ENCODE measurements at regions not wholly inside any gene's neighbourhood (a gene's known extent, or its start where the extent isn't known, plus 50 kb on each side); places are given as distances from the start of the nearest gene placed in this dataset.

DNA sequence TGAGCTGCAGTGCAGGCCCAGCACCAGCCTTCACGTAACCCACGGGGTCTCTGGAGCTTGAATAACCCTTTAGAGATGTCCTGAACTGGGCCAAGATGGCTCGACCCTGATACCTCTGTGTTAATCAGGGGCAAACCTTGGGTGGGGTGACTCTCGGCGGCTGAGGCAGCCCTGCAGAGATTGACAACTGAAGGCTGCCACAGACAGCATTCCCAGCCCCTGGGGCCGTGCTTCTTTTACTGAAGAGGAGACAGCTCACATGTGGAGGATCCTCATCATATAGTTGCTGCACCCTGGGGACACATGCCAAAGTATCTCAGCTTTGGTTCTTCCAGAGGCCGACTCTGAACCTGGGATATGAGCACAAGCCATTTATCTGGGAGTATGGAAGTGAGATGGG is 57.3 kb upstream of the PTGFRN start:
- no peaks in the 10 kb centered on the region for H3K9me3 ChIP-seq (ENCODE audit: control insufficient read depth in 1 of 2, insufficient read depth in 1 of 2, low read length in 2 of 2)
- no peak for TF ChIP-seq CTCF (IDR thresholded peaks at IDR 0.05)
- no peak for ATAC-seq (ENCODE audit: poor library complexity)
- Mint-ChIP-seq H3K27ac (no peak overlapping the region), H3K9me3 (no peaks in the 10 kb centered on the region), H3K4me1 (ENCODE audit: low read depth) (peaks cover 29% of the 10 kb centered on the region), H3K27me3 (no peaks in the 10 kb centered on the region), H3K36me3 (ENCODE audit: low read depth) (no peaks in the 10 kb centered on the region), H3K4me3 (no peak overlapping the region)
- intact Hi-C loops (cut with DNase I, micrococcal nuclease) = no loop called here
- no peaks in the 10 kb centered on the region for H3K36me3 ChIP-seq (ENCODE audit: insufficient read depth, low read length)
- H3K4me1 ChIP-seq (ENCODE audit: insufficient read depth, low read length) = peaks cover 10% of the 10 kb centered on the region
- H3K27ac ChIP-seq (ENCODE audit: low read depth in 1 of 2, low read length in 2 of 2) = no peak overlapping the region
- H3K27me3 ChIP-seq (ENCODE audit: control insufficient read depth in 1 of 2, insufficient read depth in 2 of 2, low read length in 2 of 2) = no peaks in the 10 kb centered on the region
- no peak for DNase-seq
- H3K4me3 ChIP-seq (ENCODE audit: low read length) = no peak overlapping the region
- POLR2A ChIA-PET = no interaction called here
- CTCF ChIA-PET = no interaction called here

- Mint-ChIP-seq H3K36me3 (ENCODE audit: low read depth) (no peaks in the 10 kb centered on the region), H3K27ac (no peak overlapping the region), H3K4me1 (ENCODE audit: low read depth) (peaks cover 26% of the 10 kb centered on the region), H3K27me3 (no peaks in the 10 kb centered on the region), H3K4me3 (no peak overlapping the region), H3K9me3 (no peaks in the 10 kb centered on the region)
- TF ChIP-seq CTCF (IDR thresholded peaks at IDR 0.05) = no peak
- DNase-seq (no peak), ATAC-seq (ENCODE audit: poor library complexity) (no peak)
- Histone ChIP-seq H3K9me3 (ENCODE audit: control insufficient read depth in 1 of 2, insufficient read depth in 1 of 2, low read length in 2 of 2) (no peaks in the 10 kb centered on the region), H3K27me3 (ENCODE audit: control insufficient read depth in 1 of 2, insufficient read depth in 2 of 2, low read length in 2 of 2) (no peaks in the 10 kb centered on the region), H3K4me3 (ENCODE audit: low read length) (no peak overlapping the region), H3K36me3 (ENCODE audit: insufficient read depth, low read length) (no peaks in the 10 kb centered on the region), H3K27ac (ENCODE audit: low read depth in 1 of 2, low read length in 2 of 2) (no peak overlapping the region), H3K4me1 (ENCODE audit: insufficient read depth, low read length) (peaks cover 6% of the 10 kb centered on the region)
- CTCF ChIA-PET = no interaction called here
- POLR2A ChIA-PET = interaction anchor here (1.2 kb wide), 2 partner anchors 25 to 114 kb away, joined by 4 to 5 read pairs; no protein-coding TSS in a partner anchor
- intact Hi-C loops (cut with DNase I, micrococcal nuclease) = no loop called here
Observed at GRCh38 chr1:116852910-116853309, 56.8 kb upstream of the PTGFRN start.

DNA sequence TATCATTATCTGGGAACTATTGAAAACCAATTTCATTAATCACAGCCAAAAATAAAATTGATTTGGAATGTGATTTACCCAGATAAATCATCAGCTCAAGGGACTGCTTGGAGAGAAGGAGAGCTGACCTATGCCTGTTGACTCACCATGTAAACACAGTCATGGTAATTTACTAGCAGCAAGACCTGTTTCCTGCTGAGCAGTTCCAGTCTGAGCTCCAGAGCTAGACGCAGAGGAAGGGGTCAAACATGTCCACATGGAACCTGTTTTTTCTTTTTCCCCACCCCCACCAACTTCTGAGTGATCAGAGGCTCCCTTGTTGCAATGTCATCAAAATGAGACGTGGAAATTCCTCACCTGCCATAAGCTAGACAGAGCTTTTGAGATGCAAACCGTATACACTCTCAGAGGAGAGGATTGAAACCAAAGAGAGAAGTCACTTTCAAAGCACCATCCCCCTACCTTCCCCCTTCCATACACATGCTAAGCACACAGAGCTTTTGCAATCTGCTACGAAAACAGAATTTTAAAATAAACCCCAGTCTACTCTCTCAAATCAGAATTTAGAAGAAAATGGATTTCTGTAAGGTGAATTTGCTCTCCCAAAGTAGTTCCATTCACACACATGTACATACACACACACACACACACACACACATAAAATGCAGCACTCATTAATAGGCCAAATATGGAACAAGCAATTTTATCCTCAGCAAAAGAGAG is 55.9 kb upstream of the PTGFRN start:
- CTCF ChIA-PET = interaction anchor here (0.6 kb wide), 1 partner anchor 45 kb away, joined by 3 read pairs; no protein-coding TSS in a partner anchor
- Histone ChIP-seq H3K27me3 (ENCODE audit: control insufficient read depth in 1 of 2, insufficient read depth in 2 of 2, low read length in 2 of 2) (no peaks in the 10 kb centered on the region), H3K4me3 (ENCODE audit: low read length) (no peak overlapping the region)

More for the DNA sequence above, 55.9 kb upstream of the PTGFRN start:
- no peak for TF ChIP-seq CTCF (IDR thresholded peaks at IDR 0.05)
- H3K27ac Mint-ChIP-seq = no peak overlapping the region
- no peak overlapping the region for H3K4me3 Mint-ChIP-seq
- no peaks in the 10 kb centered on the region for H3K36me3 Mint-ChIP-seq (ENCODE audit: low read depth)
- H3K27me3 Mint-ChIP-seq = no peaks in the 10 kb centered on the region
- no peaks in the 10 kb centered on the region for H3K9me3 Mint-ChIP-seq
- H3K4me1 ChIP-seq (ENCODE audit: insufficient read depth, low read length) = peaks cover 6% of the 10 kb centered on the region
- intact Hi-C loops (cut with DNase I, micrococcal nuclease) = loop anchor here (1.0 to 2.0 kb wide), 2 partner anchors 201 kb away; no protein-coding TSS in a partner anchor
- H3K4me1 Mint-ChIP-seq (ENCODE audit: low read depth) = peaks cover 24% of the 10 kb centered on the region
- no peak overlapping the region for H3K27ac ChIP-seq (ENCODE audit: low read depth in 1 of 2, low read length in 2 of 2)
- DNase-seq = peak in 2 of 14 experiments; percentile 18 to 35
- no peak for ATAC-seq (ENCODE audit: poor library complexity)
- H3K36me3 ChIP-seq (ENCODE audit: insufficient read depth, low read length) = no peaks in the 10 kb centered on the region
- H3K9me3 ChIP-seq (ENCODE audit: control insufficient read depth in 1 of 2, insufficient read depth in 1 of 2, low read length in 2 of 2) = no peaks in the 10 kb centered on the region
- POLR2A ChIA-PET = interaction anchor here (1.2 kb wide), 2 partner anchors 24 to 115 kb away, joined by 4 to 5 read pairs; no protein-coding TSS in a partner anchor

Measured in CD4-positive, alpha-beta T cell (primary cell).